HEK293 (cell line): ENCODE measurements at regions not wholly inside any gene's neighbourhood (a gene's known extent, or its start where the extent isn't known, plus 50 kb on each side); places are given as distances from the start of the nearest gene placed in this dataset.

Source experiments
- ZBTB7A ChIP-seq: fragments of 450-650 bp; formaldehyde crosslinking; IDR thresholded peaks from 2 replicates; pipeline ENCODE4 v1.5.1; 2016; ENCODE audit warnings: low read depth, missing biosample characterization, missing genetic modification characterization
- TF ChIP-seq, protein P1 (sequence below): fragments of 450-650 bp; formaldehyde crosslinking; IDR thresholded peaks from 2 replicates; pipeline ENCODE4 v1.5.1; 2016; ENCODE audit warnings: missing biosample characterization, missing genetic modification characterization

DNA sequence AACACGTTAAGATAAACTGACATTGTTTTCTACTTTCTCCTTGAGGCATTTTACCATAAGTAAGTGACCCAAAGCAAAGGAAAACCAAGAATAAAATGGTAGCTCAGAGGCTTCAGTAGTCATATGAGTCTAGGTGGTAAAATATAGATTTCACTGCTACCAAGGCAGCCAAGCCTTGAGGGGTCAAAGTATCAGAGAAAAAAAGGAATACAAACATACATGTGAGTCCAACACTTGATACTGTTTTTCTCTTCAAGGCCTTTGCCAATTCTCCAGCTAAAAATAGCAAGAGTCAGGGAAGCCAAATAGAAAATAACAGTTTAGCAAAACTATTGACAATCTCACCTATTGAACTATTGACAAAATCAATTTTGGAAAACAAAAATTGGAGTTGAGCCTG is 925.9 kb downstream of the BCL11A start:
- no peak for TF ChIP-seq ZBTB7A (tag by site-specific recombination)
- TF ChIP-seq, protein P1, sequence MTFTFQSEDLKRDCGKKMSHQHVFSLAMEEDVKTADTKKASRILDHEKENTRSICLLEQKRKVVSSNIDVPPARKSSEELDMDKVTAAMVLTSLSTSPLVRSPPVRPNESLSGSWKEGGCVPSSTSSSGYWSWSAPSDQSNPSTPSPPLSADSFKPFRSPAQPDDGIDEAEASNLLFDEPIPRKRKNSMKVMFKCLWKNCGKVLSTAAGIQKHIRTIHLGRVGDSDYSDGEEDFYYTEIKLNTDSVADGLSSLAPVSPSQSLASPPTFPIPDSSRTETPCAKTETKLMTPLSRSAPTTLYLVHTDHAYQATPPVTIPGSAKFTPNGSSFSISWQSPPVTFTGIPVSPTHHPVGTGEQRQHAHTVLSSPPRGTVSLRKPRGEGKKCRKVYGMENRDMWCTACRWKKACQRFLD (tag by site-specific recombination): no peak
